Globus pallidus (tissue), 1 donor: ENCODE measurements at regions not wholly inside any gene's neighbourhood (a gene's known extent, or its start where the extent isn't known, plus 50 kb on each side); places are given as distances from the start of the nearest gene placed in this dataset.

Experiments used
- DNase-seq: peaks from one replicate; pipeline ENCODE4 v3.0.0-alpha.2; 2015; ENCODE audit warnings: low spot score

DNA sequence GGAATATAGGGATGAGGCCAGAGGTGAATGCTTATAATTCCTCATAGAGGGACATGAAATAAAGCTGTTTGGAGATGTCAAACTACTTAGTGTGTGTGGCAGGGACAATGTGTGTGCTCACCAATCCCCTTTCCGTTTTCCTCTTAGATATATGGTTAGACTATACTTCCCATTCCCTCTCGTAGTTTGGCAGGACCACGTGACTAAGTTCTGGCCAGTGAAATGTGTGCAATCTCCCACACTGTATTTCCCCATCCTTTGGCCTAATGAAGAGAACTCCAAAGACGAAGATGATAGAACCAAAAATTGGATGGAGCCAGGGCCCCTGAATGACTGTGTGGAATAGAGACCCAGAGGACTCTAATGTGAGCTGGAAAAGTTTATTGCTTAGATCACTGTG lies 233.4 kb upstream of the KLF4 start:
- DNase-seq: no peak

- no peak for DNase-seq
These were observed 232.2 kb upstream of the KLF4 start for GRCh38 chr9:107721705-107722245.

DNA sequence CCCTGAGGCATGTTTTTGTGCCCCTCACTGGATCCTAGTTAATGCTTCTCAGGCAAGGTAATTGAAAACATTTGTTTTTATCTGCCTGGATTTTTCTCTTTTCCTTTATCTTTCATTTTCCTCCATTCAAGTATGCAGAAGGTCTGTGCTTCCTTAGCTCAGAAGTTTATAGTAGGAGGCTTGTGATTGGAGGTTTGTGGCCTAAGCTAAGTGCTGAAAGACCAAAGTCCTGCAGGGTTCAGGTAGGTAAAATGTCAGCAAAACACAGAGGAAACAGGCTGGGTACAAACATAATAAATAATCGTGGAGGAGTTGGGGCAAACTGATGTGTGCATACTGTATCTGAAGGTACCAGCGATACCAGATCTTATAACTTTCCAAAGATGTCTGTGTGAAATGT lies 230.9 kb upstream of the KLF4 start:
- no peak for DNase-seq

- no peak for DNase-seq
These were observed 228.2 kb upstream of the KLF4 start for GRCh38 chr9:107717529-107718314.

GRCh38 chr9:107715740-107716139 lies 226.2 kb upstream of the KLF4 start:
- DNase-seq: no peak

GRCh38 chr9:107713470-107713869 lies 223.9 kb upstream of the KLF4 start:
- DNase-seq: no peak

- DNase-seq: no peak
These were observed 222.8 kb upstream of the KLF4 start for GRCh38 chr9:107712390-107712789.

DNA sequence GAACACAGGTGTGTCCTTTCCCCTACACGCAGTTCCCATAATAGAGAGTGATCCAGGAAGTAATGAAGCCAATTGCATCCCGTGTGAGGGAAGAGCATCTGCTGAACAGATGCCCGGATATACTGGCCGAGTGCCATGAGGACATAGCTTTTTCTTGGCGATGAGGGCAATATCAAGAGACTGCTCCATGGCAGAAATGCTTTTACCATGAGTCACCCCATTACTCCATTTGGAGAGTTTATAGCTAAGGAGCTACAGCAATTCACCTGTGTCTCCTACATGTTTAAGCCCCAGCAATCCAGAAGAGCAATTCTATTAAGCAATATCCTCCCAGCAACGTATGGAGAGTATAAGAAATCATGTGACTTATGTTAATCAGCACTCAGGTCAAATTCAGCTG lies 222.0 kb upstream of the KLF4 start:
- DNase-seq: no peak

GRCh38 chr9:107710953-107711352 lies 221.4 kb upstream of the KLF4 start:
- no peak for DNase-seq

- no peak for DNase-seq
These were observed 221.0 kb upstream of the KLF4 start for GRCh38 chr9:107710546-107710945.

DNA sequence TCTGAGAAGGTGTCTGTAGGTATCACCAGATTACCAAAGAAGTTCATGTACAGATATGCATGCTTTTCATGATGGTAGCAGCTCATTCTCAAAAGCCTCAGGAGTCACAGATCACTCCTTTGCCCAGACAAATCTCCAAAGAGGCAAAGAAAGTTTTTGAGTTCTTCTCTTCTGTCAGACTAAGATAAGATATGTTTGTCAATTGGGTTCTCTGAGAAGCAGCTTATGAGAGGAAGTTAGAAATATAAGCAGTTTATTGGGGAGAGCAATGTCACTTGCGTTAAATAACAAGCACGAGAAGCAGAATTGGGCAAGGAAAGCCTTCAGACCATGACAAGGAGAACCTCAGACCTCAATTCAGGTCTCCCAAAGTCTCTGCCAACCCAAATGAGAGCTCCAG lies 219.2 kb upstream of the KLF4 start:
- no peak for DNase-seq

DNA sequence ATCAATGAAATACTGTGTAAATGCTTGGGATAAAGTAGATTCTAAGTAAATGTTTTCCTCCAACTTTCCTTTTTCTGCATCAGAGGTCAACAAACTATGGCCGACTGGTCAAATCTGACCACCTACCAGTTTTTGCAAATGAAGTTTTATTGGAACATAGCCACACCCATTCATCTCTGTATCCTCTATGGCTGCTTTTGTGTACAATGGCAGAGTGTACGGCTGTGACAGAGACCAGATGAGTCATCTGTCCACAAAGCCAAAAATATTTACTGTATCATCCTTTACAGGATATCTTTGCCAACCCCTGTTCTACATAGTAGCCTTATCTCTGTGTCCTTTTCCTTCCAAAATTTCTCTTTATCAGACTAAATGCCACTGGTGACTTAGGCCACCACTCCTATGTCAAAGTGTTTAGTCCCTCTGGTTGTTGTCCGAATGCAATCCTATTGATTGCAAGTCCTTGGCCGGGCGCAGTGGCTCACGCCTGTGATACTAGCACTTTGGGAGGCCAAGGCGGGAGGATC lies 218.4 kb upstream of the KLF4 start:
- DNase-seq: no peak

- no peak for DNase-seq
These were observed 217.9 kb upstream of the KLF4 start for GRCh38 chr9:107707428-107707837.

- DNase-seq: no peak
These were observed 217.3 kb upstream of the KLF4 start for GRCh38 chr9:107706701-107707427.

DNA sequence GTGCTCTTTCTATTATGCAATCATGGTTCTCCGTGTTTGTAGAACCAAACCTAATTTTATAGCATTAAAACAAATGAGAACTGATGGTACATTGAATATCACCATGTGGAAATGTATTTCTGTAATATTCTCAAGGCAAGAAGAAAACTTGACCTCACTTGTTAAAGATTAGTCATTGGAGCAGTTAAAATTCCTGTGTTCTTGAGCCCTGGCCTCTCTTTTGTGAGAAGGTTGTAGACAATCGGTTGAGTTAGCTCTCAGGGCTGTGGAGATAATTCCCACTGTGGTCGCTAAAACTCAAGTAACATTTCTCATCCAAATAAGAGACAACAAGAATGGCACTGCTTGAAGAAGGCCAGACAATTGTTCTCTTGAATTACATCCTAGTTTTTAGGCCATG lies 216.0 kb upstream of the KLF4 start:
- DNase-seq: no peak

DNA sequence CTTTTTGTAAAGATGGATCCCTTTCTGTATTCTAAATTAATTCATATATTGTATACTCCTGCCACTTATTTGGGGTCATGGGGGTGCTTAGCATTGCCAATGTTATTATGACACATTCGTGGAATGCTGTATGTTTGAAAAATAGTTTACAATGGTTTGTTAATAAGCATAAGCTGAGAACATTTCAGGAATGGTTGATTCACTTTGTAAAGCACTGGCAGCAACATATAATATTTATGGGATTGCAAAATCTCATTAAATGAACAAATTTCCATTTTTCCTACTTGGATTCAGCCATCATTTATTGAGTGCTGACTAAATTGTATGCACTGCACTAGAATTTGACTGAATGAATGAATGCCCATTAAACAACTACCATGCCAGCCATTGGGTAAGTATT lies 215.2 kb upstream of the KLF4 start:
- DNase-seq: no peak

DNA sequence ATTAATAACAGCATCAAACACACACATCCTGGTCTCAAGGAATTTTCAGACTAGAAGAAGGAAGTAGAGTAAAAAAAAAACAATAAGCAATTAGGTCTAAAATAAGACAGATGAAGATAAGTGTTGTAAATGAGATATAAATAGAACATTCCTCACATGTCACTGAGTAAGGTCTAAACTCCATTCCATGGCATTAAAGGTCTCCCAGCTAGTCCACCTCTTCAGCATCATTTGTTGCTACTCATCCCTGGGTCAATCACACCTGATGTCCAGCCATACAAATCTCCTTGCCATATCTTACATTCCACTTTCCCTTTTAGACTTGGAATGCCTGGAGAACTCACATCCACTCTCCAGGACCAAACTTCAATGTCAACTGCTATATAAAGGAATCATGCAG lies 214.1 kb upstream of the KLF4 start:
- DNase-seq: no peak

- no peak for DNase-seq
These were observed 211.3 kb upstream of the KLF4 start for GRCh38 chr9:107700847-107701246.

- no peak for DNase-seq
These were observed 209.7 kb upstream of the KLF4 start for GRCh38 chr9:107699231-107699630.

GRCh38 chr9:107698779-107699178 lies 209.2 kb upstream of the KLF4 start:
- DNase-seq: no peak

- DNase-seq: no peak
These were observed 206.7 kb upstream of the KLF4 start for GRCh38 chr9:107696302-107696701.

GRCh38 chr9:107694390-107694789 lies 204.8 kb upstream of the KLF4 start:
- no peak for DNase-seq
